ENCODE measurements at regions not wholly inside any gene's neighbourhood (a gene's known extent, or its start where the extent isn't known, plus 50 kb on each side); places are given as distances from the start of the nearest gene placed in this dataset.

- no peaks in the 10 kb centered on the region for H3K9me1 ChIP-seq (replicated peaks; ENCODE audit: control insufficient read depth, extremely low read depth, insufficient read depth, low read length)
- FAIRE-seq (no peak), DNase-seq (ENCODE audit: low read depth, low spot score) (no peak)
- intact Hi-C loops (cut with micrococcal nuclease) (no loop called here), dilution Hi-C loops (cut with MboI; ENCODE audit: extremely low pct_ligation_motif_present, low sequenced_read_pairs) (no loop called here)
- TF ChIP-seq GATA2 (IDR thresholded peaks at IDR 0.05; ENCODE audit: insufficient read depth, insufficient read length, low read depth, low read length) (no peak), MYC (IDR thresholded peaks at IDR 0.05; ENCODE audit: low read depth, low read length) (no peak), EZH2 (IDR thresholded peaks at IDR 0.05; ENCODE audit: borderline replicate concordance, low read depth, low read length, severe bottlenecking) (no peak), POLR2A (IDR thresholded peaks at IDR 0.05; ENCODE audit: low read depth, low read length) (no peak), JUN (IDR thresholded peaks at IDR 0.05; ENCODE audit: borderline replicate concordance, insufficient read depth, insufficient read length, low read depth) (no peak), MAX (IDR thresholded peaks at IDR 0.05; ENCODE audit: insufficient read depth, insufficient read length) (no peak), CTCF (IDR thresholded peaks at IDR 0.05; ENCODE audit: extremely low read depth in 1 of 2, insufficient read depth in 1 of 2, low read depth in 1 of 2, low read length in 2 of 2) (no peak), FOS (IDR thresholded peaks at IDR 0.05; ENCODE audit: borderline replicate concordance, insufficient read depth, low read length) (no peak), POLR2AphosphoS5 (IDR thresholded peaks at IDR 0.05; ENCODE audit: insufficient read depth, low read depth, low read length) (no peak)
- H3K9me3 ChIP-seq (replicated peaks; ENCODE audit: control insufficient read depth, insufficient read depth, low read length), result no peaks in the 10 kb centered on the region
- no peak overlapping the region for H3K9ac ChIP-seq (replicated peaks; ENCODE audit: extremely low read depth, insufficient read depth, low read length)
- no peak overlapping the region for H3K27ac ChIP-seq (ENCODE audit: insufficient read depth, low read depth, low read length)
- ChIA-PET POLR2A (no interaction called here), CTCF (no interaction called here)
- H3K27me3 ChIP-seq (ENCODE audit: control insufficient read depth in 2 of 2, insufficient read depth in 2 of 2, low read length in 2 of 2), result no peaks in the 10 kb centered on the region
- H3K4me3 ChIP-seq (replicated peaks in 1 of 3; ENCODE audit: insufficient read depth in 1 of 3, low read depth in 1 of 3, low read length in 3 of 3), result no peak overlapping the region
- no peak overlapping the region for H3K4me2 ChIP-seq (ENCODE audit: insufficient read depth, low read length)
- no peaks in the 10 kb centered on the region for H3K36me3 ChIP-seq (ENCODE audit: control insufficient read depth in 2 of 2, extremely low read depth in 1 of 2, insufficient read depth in 2 of 2, low read length in 2 of 2)
- no peak overlapping the region for H2AFZ ChIP-seq (ENCODE audit: low read depth, low read length)
- no peaks in the 10 kb centered on the region for H4K20me1 ChIP-seq (replicated peaks; ENCODE audit: control insufficient read depth, extremely low read depth, insufficient read depth, low read length)
- no peaks in the 10 kb centered on the region for H3K4me1 ChIP-seq (ENCODE audit: control insufficient read depth, extremely low read depth, insufficient read depth, low read length)
- no TSS peak for BruUV-seq (replicated peaks)
- no peaks in the 10 kb centered on the region for H3K79me2 ChIP-seq (ENCODE audit: control insufficient read depth, insufficient read depth, low read length)
Measured at GRCh38 chr10:83083831-83084230, 1055.5 kb upstream of the GHITM start.

Measured in endothelial cell of umbilical vein (primary cell).